NT2/D1 (cell line): ENCODE measurements at regions not wholly inside any gene's neighbourhood (a gene's known extent, or its start where the extent isn't known, plus 50 kb on each side); places are given as distances from the start of the nearest gene placed in this dataset.

Source experiments
- YY1 ChIP-seq: IDR thresholded peaks from 2 replicates; pipeline ENCODE4 v1.6.1; 2011; ENCODE audit not compliant: insufficient read length, insufficient read depth
- ZNF274 ChIP-seq: IDR thresholded peaks from 2 replicates; pipeline ENCODE4 v1.6.1; 2011; ENCODE audit warnings: mild to moderate bottlenecking, low read depth, low read length

- no peak for TF ChIP-seq ZNF274
- no peak for TF ChIP-seq YY1
These were observed 355.3 kb downstream of the MSX2 start for GRCh38 chr5:175079707-175080106.
